GM12872 (cell line): ENCODE measurements at regions not wholly inside any gene's neighbourhood (a gene's known extent, or its start where the extent isn't known, plus 50 kb on each side); places are given as distances from the start of the nearest gene placed in this dataset.

Experiments
- TF ChIP-seq, protein P1 (sequence below): IDR thresholded peaks from 3 replicates; pipeline ENCODE4 v1.5.1; 2011; ENCODE audit warnings: low read depth, mild to moderate bottlenecking, low read length, moderate library complexity; ENCODE audit not compliant: insufficient read depth

DNA sequence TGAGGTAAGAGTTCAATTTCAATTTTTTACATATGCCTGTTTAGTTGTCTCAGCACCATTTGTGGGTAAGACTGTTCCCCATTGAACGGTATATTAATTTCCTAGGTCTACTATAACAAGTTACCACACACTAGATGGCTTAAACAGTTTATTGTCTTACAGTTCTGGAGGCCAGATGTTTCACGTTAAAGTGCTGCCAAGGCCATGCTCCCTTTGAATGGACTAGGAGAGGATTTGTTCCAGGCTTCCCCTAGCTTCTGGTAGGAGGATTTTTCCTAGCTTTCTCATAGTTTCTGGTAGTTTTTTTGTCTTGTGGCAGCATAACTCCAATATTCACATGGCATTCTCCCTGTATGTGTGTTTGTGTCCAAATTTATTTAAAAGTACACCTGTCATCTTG, 149.3 kb upstream of the CYSLTR1 start:
- TF ChIP-seq, protein P1, sequence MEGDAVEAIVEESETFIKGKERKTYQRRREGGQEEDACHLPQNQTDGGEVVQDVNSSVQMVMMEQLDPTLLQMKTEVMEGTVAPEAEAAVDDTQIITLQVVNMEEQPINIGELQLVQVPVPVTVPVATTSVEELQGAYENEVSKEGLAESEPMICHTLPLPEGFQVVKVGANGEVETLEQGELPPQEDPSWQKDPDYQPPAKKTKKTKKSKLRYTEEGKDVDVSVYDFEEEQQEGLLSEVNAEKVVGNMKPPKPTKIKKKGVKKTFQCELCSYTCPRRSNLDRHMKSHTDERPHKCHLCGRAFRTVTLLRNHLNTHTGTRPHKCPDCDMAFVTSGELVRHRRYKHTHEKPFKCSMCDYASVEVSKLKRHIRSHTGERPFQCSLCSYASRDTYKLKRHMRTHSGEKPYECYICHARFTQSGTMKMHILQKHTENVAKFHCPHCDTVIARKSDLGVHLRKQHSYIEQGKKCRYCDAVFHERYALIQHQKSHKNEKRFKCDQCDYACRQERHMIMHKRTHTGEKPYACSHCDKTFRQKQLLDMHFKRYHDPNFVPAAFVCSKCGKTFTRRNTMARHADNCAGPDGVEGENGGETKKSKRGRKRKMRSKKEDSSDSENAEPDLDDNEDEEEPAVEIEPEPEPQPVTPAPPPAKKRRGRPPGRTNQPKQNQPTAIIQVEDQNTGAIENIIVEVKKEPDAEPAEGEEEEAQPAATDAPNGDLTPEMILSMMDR = no peak

DNA sequence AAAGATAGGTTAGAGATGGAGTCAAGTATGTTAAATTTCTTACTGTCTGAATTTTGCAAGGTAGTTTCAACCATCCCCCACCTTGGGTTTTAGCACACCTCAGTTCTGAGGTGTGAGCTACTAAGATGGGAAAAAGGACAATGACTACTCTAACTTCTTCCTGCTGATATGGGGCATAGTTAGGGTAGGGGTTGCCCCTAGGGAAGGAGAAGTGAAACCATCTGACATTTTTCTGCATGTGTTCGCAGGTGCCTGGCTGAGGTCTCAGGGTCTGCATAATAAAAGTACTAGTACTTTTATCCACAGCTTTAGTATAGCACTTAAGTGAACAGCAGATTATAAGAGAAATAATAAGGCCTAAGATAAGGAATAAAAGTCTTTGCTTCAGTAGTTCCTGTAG, 129.5 kb upstream of the CYSLTR1 start:
- TF ChIP-seq, protein P1 = no peak

DNA sequence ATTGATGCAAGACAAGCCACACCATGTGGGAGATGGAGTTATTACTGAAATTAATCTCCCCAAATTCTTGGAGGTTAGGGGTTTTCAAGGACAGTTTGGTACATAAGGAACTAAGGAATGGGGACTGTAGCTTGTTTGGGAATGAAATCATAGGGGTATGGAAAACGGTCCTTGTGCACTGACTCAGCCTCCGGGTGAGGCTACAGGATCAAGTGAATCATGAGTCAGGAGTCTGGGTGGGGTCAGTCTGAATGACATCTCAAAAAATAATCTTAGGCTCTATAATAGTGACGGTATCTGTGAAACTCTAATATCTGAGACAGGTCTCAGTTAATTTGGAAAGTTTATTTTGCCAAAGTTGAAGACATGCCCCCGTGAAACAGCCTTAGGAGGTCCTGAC, 128.5 kb upstream of the CYSLTR1 start:
- TF ChIP-seq, protein P1 = no peak

DNA sequence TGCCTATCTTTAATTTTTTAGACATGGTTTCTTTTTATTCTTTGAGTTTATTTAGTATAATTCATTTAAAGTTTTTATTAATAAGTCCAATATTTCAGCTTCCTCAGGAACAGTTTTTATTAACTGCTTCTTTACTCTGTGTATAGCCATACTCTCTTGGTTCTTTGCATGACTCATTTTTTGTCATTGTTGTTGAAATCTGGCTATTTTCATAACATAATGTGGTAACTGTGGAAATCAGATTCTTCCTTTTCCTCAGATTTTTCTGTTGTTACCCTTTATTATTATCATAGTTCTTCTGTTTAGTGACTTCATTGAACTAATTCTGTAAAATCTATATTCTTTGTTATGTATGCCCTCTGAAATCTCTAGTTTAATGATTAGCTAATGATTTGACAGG, 124.9 kb upstream of the CYSLTR1 start:
- TF ChIP-seq, protein P1 = no peak

DNA sequence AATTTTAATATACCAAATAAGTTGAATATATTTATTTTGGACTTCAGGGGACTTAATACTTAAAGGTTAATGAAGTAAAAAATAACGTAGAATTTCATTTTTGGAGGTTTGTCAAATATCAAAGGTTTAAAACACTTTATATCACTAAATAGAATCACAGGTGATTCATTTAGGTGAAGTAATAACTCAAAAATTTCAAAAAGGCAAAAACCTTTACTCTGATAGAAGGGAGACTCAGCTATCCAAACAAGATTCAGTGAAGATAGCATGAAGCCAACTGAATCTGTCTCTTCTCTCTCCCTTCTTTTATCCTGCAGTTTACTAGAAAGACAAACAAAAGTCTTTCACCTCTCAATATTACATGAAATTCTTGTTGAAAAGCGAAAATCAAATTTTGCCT, 110.2 kb upstream of the CYSLTR1 start:
- TF ChIP-seq, protein P1 = no peak

DNA sequence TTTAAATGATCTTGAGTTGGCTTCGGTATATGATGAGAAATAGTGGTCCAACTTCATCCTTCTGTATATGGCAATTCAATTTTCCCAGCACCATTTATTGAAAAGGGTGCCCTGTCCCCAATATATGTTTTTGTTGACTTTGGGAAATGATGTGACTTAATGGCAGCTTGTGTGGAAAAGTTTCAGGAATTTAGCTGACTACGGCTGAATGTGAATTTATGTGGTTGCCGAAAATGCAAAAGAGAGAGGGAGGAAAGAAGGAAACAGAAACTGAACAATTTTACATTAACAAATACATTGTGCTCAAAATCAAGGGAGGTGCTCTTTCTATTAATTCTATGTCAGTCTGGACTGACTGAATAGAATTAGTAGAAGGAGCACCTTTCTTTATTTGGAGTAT, 101.8 kb upstream of the CYSLTR1 start:
- TF ChIP-seq, protein P1 = no peak

DNA sequence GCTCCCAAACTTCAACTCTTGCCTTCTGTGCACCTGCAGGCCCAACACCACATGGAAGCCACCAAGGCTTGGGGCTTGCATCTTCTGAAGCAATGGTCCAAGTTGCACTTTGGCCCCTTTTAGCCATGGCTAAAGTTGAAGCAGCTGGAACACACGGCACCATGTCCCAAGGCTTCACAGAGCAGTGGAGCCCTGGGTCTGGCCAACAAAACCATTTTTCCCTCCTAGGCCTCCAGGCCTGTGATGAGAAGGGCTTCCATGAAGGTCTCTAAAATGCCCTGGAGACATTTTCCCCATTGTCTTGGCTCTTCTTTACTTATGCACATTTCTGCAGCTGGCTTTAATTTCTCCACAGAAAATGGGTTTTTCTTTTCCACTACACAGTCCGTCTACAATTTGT, 61.3 kb upstream of the CYSLTR1 start:
- TF ChIP-seq, protein P1 = no peak

DNA sequence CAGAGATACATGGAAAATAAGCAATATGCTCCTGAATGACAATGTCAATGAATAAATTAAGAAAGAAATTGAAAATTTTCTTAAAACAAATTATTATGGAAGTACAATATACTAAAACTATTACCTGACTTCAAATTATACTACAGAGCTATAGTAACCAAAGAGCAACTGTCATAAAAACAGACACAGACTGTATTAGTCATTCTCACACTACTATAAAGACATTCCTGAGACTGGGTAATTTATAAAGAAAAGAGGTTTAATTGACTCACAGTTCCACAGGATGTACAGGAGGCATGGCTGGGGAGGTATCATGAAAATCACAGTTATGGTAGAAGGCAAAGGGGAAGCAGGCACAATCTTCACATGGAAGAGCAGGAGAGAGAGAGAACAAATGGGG, 60.0 kb upstream of the CYSLTR1 start:
- TF ChIP-seq, protein P1 = no peak
